GM18909 (cell line): ENCODE measurements at regions not wholly inside any gene's neighbourhood (a gene's known extent, or its start where the extent isn't known, plus 50 kb on each side); places are given as distances from the start of the nearest gene placed in this dataset.

Experiments used
- ATAC-seq: cut with Tn5 transposase; IDR thresholded peaks from one replicate; pipeline ENCODE4 v1.9.1; 2021; ENCODE audit warnings: mild to moderate bottlenecking; ENCODE audit not compliant: unreplicated experiment, poor library complexity

DNA sequence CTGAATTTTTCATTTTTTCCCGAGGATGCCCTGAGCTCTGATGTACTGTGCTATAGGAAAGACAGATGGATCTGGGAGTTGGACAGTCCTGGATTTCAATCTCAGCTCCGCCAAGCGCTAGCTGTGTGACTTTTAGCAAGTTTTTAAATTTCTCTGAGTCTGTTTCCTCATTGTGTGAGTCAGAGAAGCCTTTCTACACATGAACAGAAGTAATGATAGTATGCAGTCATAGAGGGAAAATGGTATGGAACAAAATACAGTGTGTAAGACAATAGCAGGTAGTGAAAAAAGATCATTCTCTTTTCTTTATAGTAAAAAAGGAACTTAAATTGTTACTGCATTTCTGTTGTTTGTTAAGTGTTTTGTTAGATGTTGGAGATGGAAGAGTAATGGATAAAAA, 52.4 kb upstream of the PPM1B start:
- no peak for ATAC-seq

DNA sequence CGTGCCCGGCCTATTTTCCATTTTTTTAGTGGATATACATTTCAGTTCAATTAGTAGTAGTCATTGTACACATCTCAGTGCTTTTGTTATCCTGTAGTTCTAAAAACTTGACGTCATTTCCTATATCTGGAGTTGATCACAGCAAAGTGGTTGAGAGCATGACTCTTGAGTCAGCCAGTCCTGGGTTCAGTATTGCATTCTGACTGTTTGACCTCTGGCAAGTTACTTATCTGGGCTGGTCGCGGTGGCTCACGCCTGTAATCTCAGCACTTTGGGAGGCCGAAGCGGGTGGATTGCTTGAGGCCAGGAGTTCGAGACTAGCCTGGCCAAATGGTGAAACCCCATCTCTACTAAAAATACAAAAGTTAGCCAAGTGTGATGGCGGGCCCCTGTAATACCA, 50.4 kb upstream of the PPM1B start:
- ATAC-seq = no peak
